ENCODE measurements at regions not wholly inside any gene's neighbourhood (a gene's known extent, or its start where the extent isn't known, plus 50 kb on each side); places are given as distances from the start of the nearest gene placed in this dataset.

DNA sequence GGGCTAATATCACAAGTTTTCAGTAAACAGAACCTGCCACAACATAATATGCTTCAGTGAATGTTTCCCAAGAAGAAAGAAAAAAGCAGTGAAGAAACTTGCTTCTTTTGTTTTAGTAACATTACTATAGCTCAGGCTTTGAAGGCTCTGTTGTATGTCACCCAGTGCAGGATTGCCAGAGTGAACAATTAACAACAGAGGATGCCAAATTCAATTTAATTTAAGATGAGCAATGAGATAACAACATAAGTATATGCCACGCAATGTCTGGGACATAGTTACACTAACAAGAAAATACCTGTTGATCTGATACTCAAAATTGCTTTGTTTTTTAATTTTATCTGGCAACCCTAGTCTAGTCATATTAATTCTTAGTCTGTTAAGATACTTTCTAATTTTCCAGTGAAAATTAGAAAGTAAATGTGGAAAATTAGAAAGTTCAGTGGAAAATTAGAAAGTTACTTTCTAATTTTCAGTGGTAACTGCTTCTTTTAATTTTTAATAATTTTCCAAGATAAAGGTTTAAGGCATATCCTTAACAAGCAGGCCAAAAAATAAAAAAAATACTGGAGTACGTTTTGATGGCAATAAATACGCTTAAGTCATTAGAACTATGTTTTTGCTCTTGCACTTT, 336.3 kb downstream of the SLITRK6 start:
- TF ChIP-seq POLR2A (IDR thresholded peaks at IDR 0.05; ENCODE audit: low read depth, low read length) (no peak), TAF1 (IDR thresholded peaks at IDR 0.05; ENCODE audit: low read depth, low read length) (no peak), POLR2AphosphoS5 (IDR thresholded peaks at IDR 0.05; ENCODE audit: low read depth, low read length) (no peak), SPI1 (IDR thresholded peaks at IDR 0.05; ENCODE audit: low read depth, low read length) (no peak), PAX5 (IDR thresholded peaks at IDR 0.05; ENCODE audit: insufficient read depth, low read length, severe bottlenecking) (no peak)

All from GM12891 (cell line).